NCI-H2081 (cell line): ENCODE measurements at regions not wholly inside any gene's neighbourhood (a gene's known extent, or its start where the extent isn't known, plus 50 kb on each side); places are given as distances from the start of the nearest gene placed in this dataset.

Experiments
- DNase-seq, 2 experiments: peaks; one replicate each; lab custom pipeline; 2025; lab: John Stamatoyannopoulos, UW

DNA sequence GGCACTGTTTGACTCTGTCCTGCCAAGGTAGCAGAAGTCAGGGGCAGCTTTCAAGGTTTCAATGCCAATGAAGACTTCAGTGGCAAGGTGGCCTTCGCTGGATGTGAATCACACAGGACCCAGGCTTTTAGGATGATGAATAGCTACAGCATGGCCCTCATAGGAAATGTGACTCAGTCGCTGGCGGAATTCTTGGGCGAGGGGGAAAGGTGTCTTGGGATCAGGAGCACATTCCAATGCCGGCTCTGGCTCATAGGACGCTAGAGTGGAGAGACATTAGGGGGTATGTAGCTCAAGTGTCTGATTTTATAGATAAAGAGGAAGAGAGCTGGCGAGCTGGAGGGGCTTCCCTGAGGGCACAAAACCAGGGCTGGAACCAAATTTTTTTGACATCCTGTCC lies 68.6 kb downstream of the SMIM21 start:
- DNase-seq: no peak

DNA sequence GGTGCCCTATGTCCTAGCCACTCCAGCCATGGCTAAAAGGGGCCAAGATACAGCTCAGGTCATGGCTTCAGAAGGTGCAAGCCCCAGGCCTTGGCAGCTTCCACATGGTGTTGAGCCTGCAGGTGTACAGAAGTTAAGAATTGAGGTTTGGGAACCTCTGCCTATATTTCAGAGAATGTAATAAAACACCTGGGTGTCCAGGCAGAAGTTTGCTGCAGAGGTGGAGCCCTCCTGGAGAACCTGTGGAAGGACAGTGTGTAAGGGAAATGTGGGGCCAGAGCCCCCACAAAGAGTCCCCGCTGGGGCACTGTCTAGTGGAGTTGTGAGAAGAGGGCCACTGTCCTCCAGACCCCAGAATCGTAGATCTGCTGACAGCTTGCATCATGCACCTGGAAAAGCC lies 74.1 kb downstream of the SMIM21 start:
- no peak for DNase-seq

DNA sequence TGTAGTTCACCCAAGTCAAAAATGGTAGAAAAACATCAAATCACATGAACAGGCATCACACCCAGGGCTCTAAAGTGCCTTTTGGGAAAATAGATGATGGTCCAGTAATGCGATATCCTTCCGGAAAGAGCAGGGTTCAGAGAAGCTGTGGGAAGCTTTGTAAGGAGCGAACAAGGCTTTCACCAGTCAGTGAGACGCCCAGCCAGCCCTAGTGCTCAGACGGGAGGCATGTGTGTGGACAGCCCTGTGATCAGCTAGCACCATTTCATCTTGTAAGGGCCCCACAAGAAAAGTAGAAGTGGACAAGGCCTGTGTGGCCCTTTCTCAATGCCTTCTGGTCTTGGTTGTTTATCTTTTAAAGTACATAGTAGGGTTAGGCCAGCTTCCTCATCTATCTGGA lies 76.1 kb downstream of the SMIM21 start:
- DNase-seq: no peak

DNA sequence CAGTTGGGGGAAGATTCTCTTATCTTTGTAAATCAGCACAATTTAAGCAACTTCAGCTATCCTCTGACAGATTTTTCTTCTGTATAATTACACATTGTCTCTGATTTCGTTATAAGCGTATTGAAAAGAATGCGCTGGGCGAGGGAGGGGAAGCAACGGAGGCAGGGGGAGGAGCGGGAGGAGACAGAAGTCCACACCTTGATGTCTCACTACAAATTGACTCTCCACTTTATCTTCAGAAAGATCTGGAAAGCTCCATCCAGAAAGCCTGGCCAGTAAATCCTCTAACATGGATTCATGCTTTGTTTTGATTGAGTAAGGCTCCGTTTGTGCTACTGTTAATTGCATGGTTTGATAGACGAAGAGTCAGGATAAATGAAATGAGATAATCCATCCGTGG lies 76.6 kb downstream of the SMIM21 start:
- DNase-seq: no peak

DNA sequence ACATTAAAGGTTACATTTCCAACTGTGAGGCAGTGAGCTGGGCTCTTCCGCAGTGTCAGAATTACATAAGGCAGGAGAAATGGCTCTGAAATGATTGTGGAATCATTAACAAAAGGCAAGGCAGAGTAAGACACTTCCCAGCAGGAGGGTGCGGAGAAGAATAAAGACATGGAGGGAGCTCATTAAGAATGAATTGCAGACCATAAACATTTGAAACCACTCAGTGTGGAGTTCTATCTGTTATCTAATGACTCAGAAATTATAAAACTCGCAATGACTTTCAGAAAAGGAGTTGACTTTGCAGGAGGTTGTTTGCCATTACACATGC lies 77.0 kb downstream of the SMIM21 start:
- DNase-seq: peak in 1 of 2 experiments; percentile 28

DNA sequence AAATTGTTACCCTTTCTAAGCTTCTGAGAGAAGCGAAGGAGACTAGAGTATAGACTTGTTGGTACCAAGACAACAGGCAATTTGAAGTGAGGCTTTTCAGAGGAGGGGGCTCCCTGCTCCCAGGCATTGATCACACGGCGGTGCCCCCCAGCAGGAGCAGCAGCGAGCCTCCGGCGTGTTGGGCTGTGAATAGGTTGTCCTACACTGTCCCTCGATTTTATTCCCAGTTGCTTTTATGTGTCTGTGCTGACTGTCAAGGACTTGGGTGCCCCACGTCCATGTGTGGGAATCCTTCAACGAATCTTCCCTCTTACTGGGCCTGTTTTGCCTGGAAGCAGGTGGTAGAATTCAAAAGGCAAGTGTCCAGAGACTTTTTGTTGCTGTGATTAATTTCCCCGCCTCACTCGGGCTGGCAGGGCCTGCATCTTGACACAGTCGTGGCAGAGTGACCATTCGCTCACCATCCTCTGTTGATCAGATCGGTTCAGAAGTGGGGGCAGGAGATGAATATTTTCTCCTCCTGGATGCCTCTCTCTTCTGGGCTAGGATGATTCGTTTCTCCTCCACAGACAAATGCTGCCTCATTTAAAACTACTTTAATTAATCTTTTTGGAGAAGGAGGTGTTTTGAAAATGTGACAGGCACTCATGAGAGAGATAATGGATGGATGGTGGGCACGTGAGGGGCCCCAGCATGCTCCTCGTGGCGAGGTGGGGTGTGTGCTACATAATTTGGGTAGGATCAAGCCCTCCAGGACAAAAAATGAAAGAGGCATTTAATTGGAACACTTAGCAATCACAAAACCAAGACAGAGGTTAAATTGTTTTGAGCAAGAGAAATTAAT lies 77.6 kb downstream of the SMIM21 start:
- no peak for DNase-seq

DNA sequence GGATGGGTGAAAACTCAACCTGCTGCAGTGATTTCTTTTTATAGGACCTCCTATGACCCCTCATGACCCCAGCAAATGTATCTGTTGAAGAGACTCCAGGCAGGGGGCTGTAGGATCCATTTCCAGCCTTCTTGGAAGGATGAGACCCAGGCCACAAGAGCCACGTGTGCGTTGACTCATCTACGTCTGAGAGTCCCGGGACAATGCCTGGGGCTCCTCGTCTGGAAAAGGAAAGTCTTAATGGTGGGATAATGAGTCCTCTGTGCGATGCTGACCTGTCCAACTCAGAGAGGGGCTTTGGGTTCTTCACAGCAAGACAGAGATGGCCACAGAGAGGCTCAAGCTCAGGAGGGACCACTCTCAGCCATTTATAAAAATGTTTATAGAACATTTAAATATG lies 80.8 kb downstream of the SMIM21 start:
- DNase-seq: no peak

DNA sequence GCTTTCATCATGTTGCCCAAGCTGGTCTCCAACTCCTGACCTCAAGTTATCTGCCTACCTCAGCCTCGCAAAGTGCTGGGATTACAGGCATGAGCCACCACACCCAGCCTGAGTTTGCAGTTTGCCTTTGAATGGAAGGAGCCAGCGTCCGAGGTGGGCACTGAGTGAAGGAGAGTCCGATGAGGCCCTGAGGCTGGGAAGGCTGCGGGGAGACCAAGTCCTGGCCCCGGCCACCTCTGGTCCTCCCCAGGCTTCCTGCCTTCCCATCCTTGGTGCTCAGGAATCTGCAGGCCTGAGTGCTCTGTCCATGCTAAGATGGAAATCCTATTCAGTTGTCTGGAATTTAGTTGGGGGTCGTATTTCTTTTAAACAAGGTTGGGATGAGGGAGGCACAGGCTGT lies 82.9 kb downstream of the SMIM21 start:
- no peak for DNase-seq

DNA sequence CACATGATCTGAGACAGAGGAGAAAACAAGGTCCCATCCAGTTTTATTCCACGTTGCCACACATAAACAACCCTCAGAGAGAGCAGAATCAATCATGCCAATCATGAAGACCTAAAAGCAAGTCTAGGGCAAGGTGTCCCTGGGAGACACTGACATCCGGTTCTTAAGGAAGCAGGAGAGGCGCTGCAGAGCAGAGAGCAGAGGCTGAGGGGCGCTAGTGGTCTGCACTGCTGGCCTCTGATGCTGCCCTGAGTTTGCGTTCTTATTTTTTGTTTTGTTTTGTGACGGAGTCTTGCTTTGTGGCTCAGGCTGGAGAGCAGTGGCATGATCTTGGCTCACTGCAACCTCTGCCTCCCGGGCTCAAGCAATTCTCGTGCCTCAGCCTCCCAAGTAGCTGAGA lies 83.3 kb downstream of the SMIM21 start:
- no peak for DNase-seq

DNA sequence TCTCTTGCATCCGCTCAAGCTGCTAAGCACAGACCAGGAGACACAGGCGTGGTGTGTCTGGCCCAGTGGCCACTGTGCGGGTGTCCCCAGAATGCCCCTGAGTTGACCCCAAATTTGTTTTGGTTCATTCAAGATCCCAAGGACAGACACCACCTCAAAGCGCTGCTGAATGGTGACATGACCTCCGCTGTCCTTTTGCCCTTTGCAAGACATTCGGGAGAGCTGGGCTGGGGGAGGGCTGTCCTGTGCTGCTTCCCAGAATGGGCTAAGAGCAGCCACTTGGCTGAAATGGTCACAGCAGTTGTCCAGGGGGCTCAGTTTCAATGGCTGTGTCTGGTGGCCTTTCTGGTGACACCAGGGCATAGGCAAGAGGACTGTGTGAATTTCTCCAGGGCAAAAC lies 84.1 kb downstream of the SMIM21 start:
- no peak for DNase-seq

DNA sequence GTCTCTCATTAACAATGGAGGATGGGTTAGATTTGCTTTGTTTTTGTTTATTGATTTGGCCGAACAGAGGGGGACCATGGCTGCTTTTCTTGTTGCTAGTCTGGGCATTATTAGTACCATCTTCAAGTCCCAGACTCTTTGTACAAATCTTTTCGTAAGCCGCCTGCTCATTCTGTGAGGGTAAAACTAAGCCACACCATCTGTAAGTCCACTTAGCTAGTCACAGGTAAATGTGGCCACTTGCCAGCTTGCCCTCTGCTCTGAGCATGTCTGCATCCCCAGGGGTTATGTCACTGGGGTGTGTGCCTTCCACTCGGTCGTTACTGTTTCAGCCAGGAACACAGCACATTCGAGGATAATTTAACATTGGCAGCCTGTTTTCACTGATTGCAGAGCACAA lies 85.6 kb downstream of the SMIM21 start:
- no peak for DNase-seq

DNA sequence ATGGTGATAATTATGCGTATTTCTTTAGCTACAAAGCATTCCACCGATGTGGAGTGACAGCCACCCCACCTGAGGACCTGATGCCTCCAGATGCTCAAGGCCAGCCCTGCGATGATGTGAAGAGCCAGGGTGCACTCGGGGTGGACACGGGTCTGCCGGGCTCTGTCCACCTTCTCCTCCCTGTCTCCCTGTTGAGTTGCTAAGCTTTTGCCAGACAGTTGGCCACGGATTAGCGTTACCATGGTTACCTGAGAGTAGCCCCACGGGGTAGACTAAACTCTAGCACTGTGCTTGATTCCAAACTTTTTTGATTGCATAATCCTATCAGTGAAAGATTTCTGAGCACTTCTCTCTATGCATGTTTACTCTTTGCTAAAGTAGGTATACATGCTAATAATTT lies 86.2 kb downstream of the SMIM21 start:
- no peak for DNase-seq

DNA sequence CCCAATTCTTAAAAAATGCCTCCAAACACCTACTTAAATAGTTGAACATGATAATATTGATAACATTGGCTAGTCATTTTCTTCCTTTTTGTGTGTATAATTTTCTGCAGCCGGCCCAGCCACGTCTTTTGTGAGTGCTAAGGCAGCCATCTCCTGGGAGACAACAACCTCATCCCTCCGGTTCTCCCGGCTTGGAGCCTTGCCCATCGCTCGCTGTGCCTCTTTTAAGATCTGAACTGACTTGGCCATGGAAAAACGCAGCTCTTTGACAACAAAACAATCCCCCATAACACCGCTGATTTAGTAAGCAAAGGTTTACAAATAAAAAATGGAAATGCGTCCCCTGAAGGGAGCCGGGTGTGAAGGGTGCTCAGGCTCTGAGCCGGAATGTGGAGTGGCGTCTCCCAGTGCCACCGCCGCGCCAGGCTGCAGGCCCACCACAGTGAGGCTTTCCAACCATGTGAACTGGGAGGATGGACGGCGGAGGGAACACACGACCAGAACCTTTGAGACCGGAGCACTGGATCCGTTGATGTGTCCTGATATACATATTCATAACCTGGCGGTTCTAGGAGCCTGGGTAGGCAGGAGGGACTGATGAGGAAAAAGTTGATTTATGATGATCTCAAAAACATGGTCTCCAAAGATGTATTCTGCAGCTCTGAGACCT lies 87.4 kb downstream of the SMIM21 start:
- DNase-seq: no peak
